ENCODE measurements at regions not wholly inside any gene's neighbourhood (a gene's known extent, or its start where the extent isn't known, plus 50 kb on each side); places are given as distances from the start of the nearest gene placed in this dataset.

- TF ChIP-seq, protein P1, sequence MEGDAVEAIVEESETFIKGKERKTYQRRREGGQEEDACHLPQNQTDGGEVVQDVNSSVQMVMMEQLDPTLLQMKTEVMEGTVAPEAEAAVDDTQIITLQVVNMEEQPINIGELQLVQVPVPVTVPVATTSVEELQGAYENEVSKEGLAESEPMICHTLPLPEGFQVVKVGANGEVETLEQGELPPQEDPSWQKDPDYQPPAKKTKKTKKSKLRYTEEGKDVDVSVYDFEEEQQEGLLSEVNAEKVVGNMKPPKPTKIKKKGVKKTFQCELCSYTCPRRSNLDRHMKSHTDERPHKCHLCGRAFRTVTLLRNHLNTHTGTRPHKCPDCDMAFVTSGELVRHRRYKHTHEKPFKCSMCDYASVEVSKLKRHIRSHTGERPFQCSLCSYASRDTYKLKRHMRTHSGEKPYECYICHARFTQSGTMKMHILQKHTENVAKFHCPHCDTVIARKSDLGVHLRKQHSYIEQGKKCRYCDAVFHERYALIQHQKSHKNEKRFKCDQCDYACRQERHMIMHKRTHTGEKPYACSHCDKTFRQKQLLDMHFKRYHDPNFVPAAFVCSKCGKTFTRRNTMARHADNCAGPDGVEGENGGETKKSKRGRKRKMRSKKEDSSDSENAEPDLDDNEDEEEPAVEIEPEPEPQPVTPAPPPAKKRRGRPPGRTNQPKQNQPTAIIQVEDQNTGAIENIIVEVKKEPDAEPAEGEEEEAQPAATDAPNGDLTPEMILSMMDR (IDR thresholded peaks at IDR 0.05) = no peak
Observed at GRCh38 chr2:9100080-9100876, 96.8 kb upstream of the MBOAT2 start.

DNA sequence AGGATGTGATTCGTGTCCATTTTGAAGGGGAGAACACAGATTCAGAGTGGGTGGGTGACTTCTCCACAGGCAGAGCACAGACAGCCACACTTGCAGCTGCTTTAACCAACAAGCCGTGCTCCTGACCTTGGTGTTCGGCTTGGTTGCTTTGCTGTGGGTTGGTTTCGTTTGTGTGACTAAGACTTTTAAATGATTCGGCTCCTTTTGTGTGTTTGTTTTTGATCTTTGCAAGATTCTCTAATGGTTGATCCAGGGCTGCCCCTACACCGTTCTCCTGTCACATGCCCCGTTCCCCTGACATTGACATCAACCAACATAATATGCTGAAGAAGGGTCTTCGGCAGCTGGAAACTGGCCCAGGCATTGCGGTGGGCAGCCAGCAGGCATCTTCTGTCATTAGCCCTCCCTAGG, 95.9 kb upstream of the MBOAT2 start:
- TF ChIP-seq, protein P1 (IDR thresholded peaks at IDR 0.05) = no peak

- TF ChIP-seq, protein P1 (IDR thresholded peaks at IDR 0.05) = no peak
Observed at GRCh38 chr2:9097892-9098291, 94.4 kb upstream of the MBOAT2 start.

DNA sequence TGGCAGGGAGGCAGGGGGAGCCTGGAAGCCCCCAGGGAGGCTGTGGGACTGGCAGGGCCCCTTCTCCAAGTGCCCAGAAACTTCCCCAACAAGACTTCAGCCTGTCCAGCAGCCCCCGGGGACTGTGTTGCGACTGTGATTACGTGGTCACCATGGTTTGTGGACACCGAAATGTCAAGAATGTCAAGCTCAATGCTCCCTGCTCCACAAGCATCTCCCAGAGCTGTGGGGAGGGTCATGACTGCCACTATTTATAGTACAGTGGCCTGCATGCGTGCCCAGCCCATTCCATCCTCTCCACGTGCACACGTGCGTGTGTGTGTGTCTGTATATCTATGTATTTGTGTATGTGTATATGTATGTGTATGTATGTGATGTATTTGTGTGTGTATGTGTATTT, 93.8 kb upstream of the MBOAT2 start:
- TF ChIP-seq, protein P1 (IDR thresholded peaks at IDR 0.05) = no peak

DNA sequence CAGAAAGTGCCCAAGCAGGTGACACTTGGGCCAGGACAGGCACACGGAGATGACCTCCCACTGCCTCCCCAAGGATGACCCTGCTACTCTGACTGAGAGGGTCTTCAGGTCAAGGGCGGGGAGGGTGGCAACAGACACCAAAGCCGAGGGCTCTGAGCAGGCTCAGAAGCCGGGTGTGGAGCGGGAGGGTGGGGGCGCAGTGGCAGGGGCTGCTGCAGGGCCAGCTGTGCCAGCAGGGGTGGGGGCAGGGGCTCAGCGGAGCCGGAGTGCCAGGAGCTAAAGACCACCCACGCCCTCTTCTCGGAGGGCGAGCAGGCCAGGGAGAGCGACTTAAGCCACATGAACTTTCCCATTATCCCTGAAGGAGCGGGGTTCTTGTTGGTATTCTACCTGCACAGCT, 93.3 kb upstream of the MBOAT2 start:
- TF ChIP-seq, protein P1 (IDR thresholded peaks at IDR 0.05) = no peak

DNA sequence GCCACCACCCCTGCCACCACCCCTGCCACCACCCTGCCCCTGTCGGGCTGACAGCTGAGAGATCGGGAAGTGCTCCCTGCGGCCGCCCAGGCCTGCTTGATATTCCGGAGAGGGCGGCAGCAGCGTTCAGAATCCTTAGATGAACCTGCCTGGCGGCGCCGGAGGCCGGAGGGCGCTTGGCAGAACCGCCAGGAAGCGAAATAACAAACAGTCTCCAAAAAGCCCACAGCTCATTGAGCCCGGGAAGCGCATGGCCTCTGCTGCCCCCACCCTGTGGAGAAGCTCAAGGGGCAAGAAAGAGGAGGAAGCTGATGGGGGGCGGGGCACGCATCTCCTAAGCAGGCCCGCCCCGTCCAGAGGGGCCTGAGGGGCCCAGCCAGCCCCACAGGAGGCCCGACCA, 92.2 kb upstream of the MBOAT2 start:
- TF ChIP-seq, protein P1 (IDR thresholded peaks at IDR 0.05) = no peak

DNA sequence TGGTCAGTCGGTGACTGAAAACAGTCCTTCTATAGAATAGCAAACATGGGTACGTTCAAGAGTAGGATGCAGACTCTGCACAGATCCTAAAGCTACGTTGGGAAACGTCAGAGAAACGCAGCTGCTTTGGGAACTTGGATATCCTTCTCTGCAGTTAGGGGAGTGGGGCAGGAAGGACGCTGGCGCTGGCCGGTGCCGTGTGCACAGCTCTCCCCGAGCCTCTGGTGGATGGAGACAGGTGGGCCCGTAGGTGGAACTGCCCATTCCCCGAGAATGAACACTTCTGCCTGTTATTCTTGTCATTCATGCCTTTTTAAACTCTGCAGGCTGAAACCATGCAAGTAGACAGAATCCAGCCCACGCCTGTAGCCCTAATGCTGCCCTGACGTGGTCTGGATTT, 91.7 kb upstream of the MBOAT2 start:
- TF ChIP-seq, protein P1 (IDR thresholded peaks at IDR 0.05) = no peak

DNA sequence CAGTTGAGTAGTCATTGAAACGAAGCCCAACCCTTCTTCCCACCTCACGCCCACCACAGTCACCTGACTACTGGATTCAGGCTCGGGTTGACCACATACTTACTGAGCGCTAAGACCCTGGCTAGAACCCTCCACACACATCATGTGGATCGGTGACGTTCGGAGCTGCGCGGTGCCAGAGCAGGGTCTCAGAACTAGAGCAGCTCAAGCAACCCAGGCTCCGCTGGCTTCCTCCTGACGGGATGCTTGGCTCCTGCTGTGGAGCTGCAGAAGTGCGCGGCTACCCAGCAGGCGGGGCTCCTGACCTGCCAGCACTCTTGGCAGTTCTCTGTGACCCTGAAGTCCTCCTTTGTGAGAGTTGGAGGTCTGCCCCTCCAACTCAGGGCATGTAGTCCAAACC, 90.6 kb upstream of the MBOAT2 start:
- TF ChIP-seq, protein P1 (IDR thresholded peaks at IDR 0.05) = no peak

Data from LNCAP (cell line).